GM18519 (cell line): ENCODE measurements at regions not wholly inside any gene's neighbourhood (a gene's known extent, or its start where the extent isn't known, plus 50 kb on each side); places are given as distances from the start of the nearest gene placed in this dataset.

Experiments used
- ATAC-seq: cut with Tn5 transposase; IDR thresholded peaks from one replicate; pipeline ENCODE4 v1.9.1; 2021; ENCODE audit warnings: mild to moderate bottlenecking, moderate library complexity; ENCODE audit not compliant: unreplicated experiment, low FRiP score

DNA sequence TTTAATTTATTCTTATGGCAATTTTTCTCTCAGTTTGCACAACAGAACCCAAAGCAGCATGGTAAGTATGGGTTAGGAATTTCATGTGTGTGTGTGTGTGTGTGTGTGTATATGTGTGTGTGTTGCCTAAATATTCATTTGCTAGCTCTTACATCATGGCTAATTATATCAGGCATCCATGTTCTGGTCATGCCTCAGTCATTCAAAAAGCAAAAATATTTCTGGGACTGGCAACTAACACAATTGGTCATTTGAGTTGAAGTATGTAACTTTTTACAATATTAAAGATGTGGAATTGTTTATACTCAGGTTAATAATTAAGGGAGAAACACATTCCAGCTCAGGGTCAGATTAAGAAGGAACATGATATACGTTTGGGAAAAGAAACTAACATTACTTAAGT lies 67.6 kb upstream of the PHYHIPL start:
- ATAC-seq: no peak

DNA sequence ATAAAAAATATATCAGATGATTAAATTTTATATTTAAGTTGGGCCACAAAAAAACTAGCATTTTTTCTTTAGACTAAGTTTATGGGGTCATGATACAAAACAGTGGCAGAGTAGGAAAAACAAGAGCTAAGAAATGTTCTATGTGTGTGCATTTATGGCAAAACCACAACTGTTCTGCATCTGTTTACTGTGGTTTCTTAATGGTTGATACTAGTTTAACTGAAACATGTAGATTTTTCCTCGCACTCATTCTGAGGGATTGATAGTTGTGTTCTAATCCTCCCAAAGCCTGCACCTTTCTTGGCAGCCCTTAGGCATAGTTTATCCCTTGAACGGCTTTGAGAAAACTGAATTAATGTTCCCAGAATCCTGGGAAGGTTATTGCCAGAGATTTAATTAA lies 66.6 kb upstream of the PHYHIPL start:
- ATAC-seq: no peak

DNA sequence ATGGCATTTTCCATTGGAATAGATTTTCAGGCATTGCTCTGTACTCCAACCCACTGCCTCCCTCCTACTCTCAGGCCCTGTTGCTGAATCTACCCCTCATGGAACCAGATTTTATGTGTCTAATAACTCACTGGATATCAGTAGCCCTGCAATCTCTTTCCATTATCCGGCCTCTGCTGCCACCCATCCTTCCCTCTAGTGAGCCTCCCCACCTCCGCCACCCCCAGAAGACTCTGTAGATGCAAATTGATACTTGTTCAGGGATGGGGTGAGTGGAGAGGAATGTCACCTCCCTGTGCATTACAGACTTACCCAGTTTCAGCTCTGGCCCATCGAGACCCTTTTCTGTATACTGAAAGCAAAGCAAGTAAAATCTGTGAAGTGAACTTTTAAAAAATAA lies 52.3 kb upstream of the PHYHIPL start:
- no peak for ATAC-seq

DNA sequence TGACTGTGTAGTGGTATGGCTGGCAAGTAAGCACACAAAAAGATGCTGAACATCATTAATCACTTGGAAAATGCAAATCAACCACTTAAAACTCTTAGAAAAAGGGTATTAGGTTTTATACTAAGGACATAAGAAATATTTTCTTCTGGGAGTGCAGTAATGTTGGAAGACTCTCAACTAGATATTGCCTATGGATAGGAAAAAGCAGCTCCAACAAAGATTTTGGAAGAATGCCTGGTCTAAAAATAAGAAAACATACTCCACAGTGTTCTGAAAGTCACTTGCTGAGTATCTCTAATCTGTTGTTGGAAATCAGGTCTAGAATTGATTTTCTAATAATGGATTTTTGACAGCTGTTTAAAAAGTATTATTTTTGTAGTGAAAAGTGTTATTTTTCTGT lies 50.8 kb upstream of the PHYHIPL start:
- ATAC-seq: no peak

DNA sequence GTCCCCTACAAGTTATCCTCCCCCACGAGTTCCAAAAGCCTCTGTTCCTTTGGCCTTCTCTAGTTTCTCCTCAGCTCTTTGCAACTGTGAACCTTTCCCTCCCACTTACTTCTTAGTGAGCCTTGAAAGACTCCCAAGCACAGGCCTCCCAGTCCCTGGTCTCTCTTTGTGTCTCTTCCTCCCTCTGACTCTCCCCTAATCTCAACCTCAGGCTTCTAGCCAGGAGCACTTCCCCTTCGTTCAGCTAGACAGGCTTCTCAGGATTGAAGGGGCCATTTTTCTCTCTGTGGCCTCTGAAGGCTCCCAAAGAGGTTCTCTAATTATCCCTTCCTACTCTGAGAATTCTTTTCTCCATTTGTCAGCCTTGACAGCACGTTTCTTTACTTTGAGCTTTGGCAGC lies 50.2 kb upstream of the PHYHIPL start:
- ATAC-seq: no peak
